ENCODE measurements at regions not wholly inside any gene's neighbourhood (a gene's known extent, or its start where the extent isn't known, plus 50 kb on each side); places are given as distances from the start of the nearest gene placed in this dataset.

- Histone ChIP-seq H3K9me3 (no peaks in the 10 kb centered on the region), H3K4me2 (no peak overlapping the region), H3K27ac (no peak overlapping the region), H3K4me3 (no peak overlapping the region), H3K4me1 (no peaks in the 10 kb centered on the region)
- ATAC-seq (no peak), FAIRE-seq (no peak), DNase-seq (ENCODE audit: low read depth in 1 of 2, low spot score in 1 of 2) (no peak)
- ChIA-PET CTCF (no interaction called here), POLR2A (no interaction called here)
- WGBS (ENCODE audit: missing lambda C conversion rate) = 57% methylated on average over 6 of the region's 6 CpGs
- no peak for TF ChIP-seq FOSB (CRISPR knock-in tag; IDR thresholded peaks at IDR 0.05)
- TF ChIP-seq FOXS1 (CRISPR knock-in tag; IDR thresholded peaks at IDR 0.05) = no peak
- TF ChIP-seq SMC3 (IDR thresholded peaks at IDR 0.05) = no peak
- TF ChIP-seq JUNB (IDR thresholded peaks at IDR 0.05) = no peak
Observed at GRCh38 chr6:22727710-22728109, 158.3 kb downstream of the HDGFL1 start.

GRCh38 chr6:22732176-22732970 lies 163.0 kb downstream of the HDGFL1 start:
- Histone ChIP-seq H3K4me2 (no peak overlapping the region), H3K9me3 (no peaks in the 10 kb centered on the region), H3K4me1 (no peaks in the 10 kb centered on the region), H3K27ac (no peak overlapping the region), H3K4me3 (no peak overlapping the region)
- 36% methylated on average over 3 of the region's 3 CpGs for WGBS (ENCODE audit: missing lambda C conversion rate)
- POLR2A ChIA-PET = no interaction called here
- ATAC-seq (no peak), DNase-seq (ENCODE audit: low read depth in 1 of 2, low spot score in 1 of 2) (no peak), FAIRE-seq (no peak)
- CTCF ChIA-PET = no interaction called here
- TF ChIP-seq PBX3 (IDR thresholded peaks at IDR 0.05) (no peak), NR3C1 (IDR thresholded peaks at IDR 0.05) (no peak), CTCF (IDR thresholded peaks at IDR 0.05) (no peak), MYC (IDR thresholded peaks at IDR 0.05; ENCODE audit: borderline replicate concordance, low read length) (no peak), MAFK (IDR thresholded peaks at IDR 0.05; ENCODE audit: partially characterized antibody) (no peak), MAZ (IDR thresholded peaks at IDR 0.05; ENCODE audit: borderline replicate concordance, low read depth, low read length) (no peak)

- ATAC-seq = no peak
- Histone ChIP-seq H3K4me2 (no peak overlapping the region), H3K4me1 (no peaks in the 10 kb centered on the region), H3K9me3 (no peaks in the 10 kb centered on the region), H3K27ac (no peak overlapping the region), H3K4me3 (no peak overlapping the region)
- ChIA-PET CTCF (no interaction called here), POLR2A (no interaction called here)
- 82% methylated on average over 3 of the region's 3 CpGs for WGBS (ENCODE audit: missing lambda C conversion rate)
- no peak for FAIRE-seq
- no peak for TF ChIP-seq CHD2 (IDR thresholded peaks at IDR 0.05; ENCODE audit: low read length, partially characterized antibody)
- TF ChIP-seq ATOH8 (CRISPR knock-in tag; IDR thresholded peaks at IDR 0.05; ENCODE audit: low read depth) = no peak
- TF ChIP-seq CBX2 (IDR thresholded peaks at IDR 0.05; ENCODE audit: borderline replicate concordance, low read depth) = no peak
- no peak for TF ChIP-seq KDM5A (IDR thresholded peaks at IDR 0.05)
- TF ChIP-seq EHF (CRISPR knock-in tag; IDR thresholded peaks at IDR 0.05) = no peak
- TF ChIP-seq CHD4 (IDR thresholded peaks at IDR 0.05; ENCODE audit: borderline replicate concordance) = no peak
- TF ChIP-seq CEBPB (IDR thresholded peaks at IDR 0.05) = no peak
- TF ChIP-seq ESRRA (IDR thresholded peaks at IDR 0.05; ENCODE audit: borderline replicate concordance, low read length) = no peak
- TF ChIP-seq HOXB13 (CRISPR knock-in tag; IDR thresholded peaks at IDR 0.05; ENCODE audit: low read depth) = no peak
- TF ChIP-seq SMC3 (IDR thresholded peaks at IDR 0.05) = no peak
- no peak for TF ChIP-seq ZC3H11A (IDR thresholded peaks at IDR 0.05)
- no peak for TF ChIP-seq ZSCAN20 (CRISPR knock-in tag; IDR thresholded peaks at IDR 0.05)
- no peak for TF ChIP-seq USF2 (IDR thresholded peaks at IDR 0.05)
- TF ChIP-seq CTCF (IDR thresholded peaks at IDR 0.05) = no peak
- TF ChIP-seq RCOR1 (IDR thresholded peaks at IDR 0.05; ENCODE audit: low read depth, low read length) = no peak
- TF ChIP-seq JUNB (IDR thresholded peaks at IDR 0.05) = no peak
- TF ChIP-seq BHLHE40 (IDR thresholded peaks at IDR 0.05; ENCODE audit: low read depth, low read length) = no peak
- no peak for DNase-seq (ENCODE audit: low read depth in 1 of 2, low spot score in 1 of 2)
Observed at GRCh38 chr6:22736740-22737139, 167.4 kb downstream of the HDGFL1 start.

Data from A549 (cell line).